Lung (tissue), 11 donors: ENCODE measurements at regions not wholly inside any gene's neighbourhood (a gene's known extent, or its start where the extent isn't known, plus 50 kb on each side); places are given as distances from the start of the nearest gene placed in this dataset.

ENCODE experiments used
- ATAC-seq: fragments of 200-7000 bp; cut with Tn5 transposase; one replicate; pipeline ENCODE4 v1.9.1; 2020; ENCODE audit warnings: moderate number of reproducible peaks; ENCODE audit not compliant: insufficient read depth, low FRiP score
- DNase-seq, 3 donors: peaks; one replicate each; pipeline ENCODE4 v3.0.0-alpha.2; 2013 to 2017
- H3K27ac ChIP-seq, 2 donors: one replicate each; pipeline ENCODE4 v1.5.1; 2013; ENCODE audit warnings: mild to moderate bottlenecking in 2 of 2, moderate library complexity in 2 of 2, control low read depth in 1 of 2, inconsistent platforms in 1 of 2, low read depth in 1 of 2, low read length in 1 of 2
- H3K27me3 ChIP-seq, 3 donors: one replicate each; pipeline ENCODE4 v1.5.1; 2013; ENCODE audit warnings: low read length in 2 of 3; ENCODE audit not compliant: control insufficient read depth in 3 of 3, insufficient read depth in 3 of 3
- H3K36me3 ChIP-seq, 4 donors: one replicate each; pipeline ENCODE4 v1.5.1; 2013; ENCODE audit warnings: low read length in 4 of 4, mild to moderate bottlenecking in 1 of 4, moderate library complexity in 1 of 4; ENCODE audit not compliant: control insufficient read depth in 4 of 4, insufficient read depth in 4 of 4
- H3K4me1 ChIP-seq, 5 donors: one replicate each; pipeline ENCODE4 v1.5.1; 2013; ENCODE audit warnings: low read length in 5 of 5, mild to moderate bottlenecking in 2 of 5, moderate library complexity in 1 of 5; ENCODE audit not compliant: control insufficient read depth in 5 of 5, insufficient read depth in 5 of 5
- H3K4me3 ChIP-seq: one replicate; pipeline ENCODE4 v1.5.1; 2013; ENCODE audit warnings: mild to moderate bottlenecking, control low read depth, moderate library complexity
- H3K9ac ChIP-seq, 2 donors: one replicate each; pipeline ENCODE4 v1.5.1; 2013; ENCODE audit warnings: low read length in 2 of 2, control low read depth in 1 of 2; ENCODE audit not compliant: insufficient read depth in 1 of 2
- H3K9me3 ChIP-seq, 4 donors: one replicate each; pipeline ENCODE4 v1.5.1; 2013; ENCODE audit warnings: low read length in 3 of 4, mild to moderate bottlenecking in 1 of 4, moderate library complexity in 1 of 4; ENCODE audit not compliant: control insufficient read depth in 4 of 4, insufficient read depth in 3 of 4
- CTCF ChIP-seq: IDR thresholded peaks from 2 replicates; pipeline ENCODE4 v1.5.1; 2012; ENCODE audit warnings: mild to moderate bottlenecking; ENCODE audit errors: control extremely low read depth, extremely low read depth
- WGBS, 2 donors: extraction: QIAGEN DNeasy Blood & Tissue Kit; methylation state at CpG; one replicate each; pipeline ENCODE4 v1.1.7; 2013; 5-methylcytosine and 5-hydroxymethylcytosine counted together
- donor health status: control.
- donor health status: control.
- donor health status: Bipolar disorder and iron deficiency.
- donor health status: healthy.
- donor health status: DM: yes; HTN: yes; CAD: no.

GRCh38 chr11:15555161-15555560 lies 440.4 kb downstream of the INSC start:
- Histone ChIP-seq H3K4me1 (peaks cover 0 to 12% (median 0%) of the 10 kb centered on the region in 5 donors), H3K9ac (no peak overlapping the region), H3K36me3 (no peaks in the 10 kb centered on the region), H3K27me3 (no peaks in the 10 kb centered on the region), H3K27ac (no peak overlapping the region), H3K9me3 (no peaks in the 10 kb centered on the region), H3K4me3 (no peak overlapping the region)
- no peak for ATAC-seq
- WGBS, 2 donors, result 65 to 69% methylated on average over 1 of the region's 1 CpG
- TF ChIP-seq CTCF, result no peak
- DNase-seq, result peak in 2 of 3 donors; percentile 9 to 49

GRCh38 chr11:15557457-15558230 lies 442.9 kb downstream of the INSC start:
- Histone ChIP-seq H3K9me3 (no peaks in the 10 kb centered on the region), H3K4me3 (no peak overlapping the region), H3K27ac (no peak overlapping the region), H3K9ac (no peak overlapping the region), H3K36me3 (no peaks in the 10 kb centered on the region), H3K4me1 (peaks cover 0 to 7% (median 0%) of the 10 kb centered on the region in 5 donors), H3K27me3 (no peaks in the 10 kb centered on the region)
- no peak for ATAC-seq
- WGBS, 2 donors, result 81 to 90% methylated on average over 2 of the region's 2 CpGs
- DNase-seq, result peak in 2 of 3 donors; percentile 54 to 59
- no peak for TF ChIP-seq CTCF

GRCh38 chr11:15558513-15559181 lies 443.9 kb downstream of the INSC start:
- Histone ChIP-seq H3K4me1 (peaks cover 0 to 6% (median 0%) of the 10 kb centered on the region in 5 donors), H3K27ac (no peak overlapping the region), H3K4me3 (no peak overlapping the region), H3K9ac (no peak overlapping the region), H3K27me3 (no peaks in the 10 kb centered on the region), H3K36me3 (no peaks in the 10 kb centered on the region), H3K9me3 (no peaks in the 10 kb centered on the region)
- DNase-seq (no peak), ATAC-seq (no peak)
- WGBS, 2 donors, result 45 to 60% methylated on average over 2 of the region's 2 CpGs
- TF ChIP-seq CTCF, result no peak
